ENCODE measurements at regions not wholly inside any gene's neighbourhood (a gene's known extent, or its start where the extent isn't known, plus 50 kb on each side); places are given as distances from the start of the nearest gene placed in this dataset.

GRCh38 chr4:100103671-100104070 is 86.6 kb downstream of the DDIT4L start:
- in situ Hi-C loops (cut with MboI), result no loop called here
- H3K79me2 ChIP-seq (ENCODE audit: control insufficient read depth, insufficient read depth, low read length), result no peaks in the 10 kb centered on the region
- no peak overlapping the region for H2AFZ ChIP-seq (ENCODE audit: low read depth, low read length)
- TF ChIP-seq ATF6 (CRISPR knock-in tag; IDR thresholded peaks at IDR 0.05), result no peak
- no peak for TF ChIP-seq POLR2H (tag; IDR thresholded peaks at IDR 0.05; ENCODE audit: low read depth)
- no peak for TF ChIP-seq BMI1 (IDR thresholded peaks at IDR 0.05; ENCODE audit: low read length)
- no peak for TF ChIP-seq EHMT2 (IDR thresholded peaks at IDR 0.05)
- TF ChIP-seq NFE2 (IDR thresholded peaks at IDR 0.05; ENCODE audit: low read depth), result no peak
- no peak for TF ChIP-seq TRIM28 (IDR thresholded peaks at IDR 0.05)
- no peak for TF ChIP-seq PATZ1 (CRISPR knock-in tag; IDR thresholded peaks at IDR 0.05; ENCODE audit: borderline replicate concordance)
- no peak for TF ChIP-seq SAP30 (IDR thresholded peaks at IDR 0.05; ENCODE audit: borderline replicate concordance, insufficient read depth, low read depth, low read length, poor library complexity, severe bottlenecking)
- no peak for TF ChIP-seq ZKSCAN1 (IDR thresholded peaks at IDR 0.05; ENCODE audit: low read depth, low read length)
- no peak for TF ChIP-seq ETV6 (IDR thresholded peaks at IDR 0.05; ENCODE audit: borderline replicate concordance in 1 of 2, low read depth in 2 of 2, low read length in 1 of 2)
- no peak for TF ChIP-seq ETV6 (CRISPR knock-in tag; IDR thresholded peaks at IDR 0.05; ENCODE audit: borderline replicate concordance)
- TF ChIP-seq FOXK1 (CRISPR knock-in tag; IDR thresholded peaks at IDR 0.05; ENCODE audit: borderline replicate concordance), result no peak
- no peak for TF ChIP-seq ZFPM2 (CRISPR knock-in tag; IDR thresholded peaks at IDR 0.05)
- TF ChIP-seq RBM34 (IDR thresholded peaks at IDR 0.05; ENCODE audit: borderline replicate concordance, insufficient read depth, low read length), result no peak
- no peak for TF ChIP-seq SMARCE1 (IDR thresholded peaks at IDR 0.05)
- TF ChIP-seq GTF2F1 (IDR thresholded peaks at IDR 0.05; ENCODE audit: low read depth, low read length), result no peak
- ATAC-seq (no peak), DNase-seq (ENCODE audit: extremely low read depth in 1 of 4, low spot score in 3 of 4) (no peak), FAIRE-seq (no peak)
- no peak overlapping the region for H3K4me2 ChIP-seq (ENCODE audit: insufficient read depth, low read length)
- H3K9ac ChIP-seq (ENCODE audit: insufficient read depth in 1 of 2, low read depth in 2 of 2, low read length in 2 of 2), result no peak overlapping the region
- no peaks in the 10 kb centered on the region for H3K9me3 ChIP-seq (replicated peaks; ENCODE audit: control insufficient read depth, insufficient read depth, low read depth, low read length)
- intact Hi-C loops (cut with micrococcal nuclease), result no loop called here
- H3K9me1 ChIP-seq (ENCODE audit: control insufficient read depth, insufficient read depth, low read length), result no peaks in the 10 kb centered on the region
- H3K4me1 ChIP-seq (replicated peaks in 1 of 2; ENCODE audit: control insufficient read depth in 2 of 2, insufficient read depth in 2 of 2, low read length in 2 of 2), result no peaks in the 10 kb centered on the region
- H3K27me3 ChIP-seq (ENCODE audit: control insufficient read depth in 2 of 2, insufficient read depth in 2 of 2, low read length in 2 of 2), result no peaks in the 10 kb centered on the region
- no peaks in the 10 kb centered on the region for H4K20me1 ChIP-seq (replicated peaks; ENCODE audit: control insufficient read depth, insufficient read depth, low read length)
- H3K4me3 ChIP-seq, result no peak overlapping the region
- POLR2A ChIA-PET, result no interaction called here
- WGBS (ENCODE audit: insufficient coverage, low coverage, missing lambda C conversion rate), result 0% methylated on average over 1 of the region's 1 CpG
- CTCF ChIA-PET (ENCODE audit: low intra/inter-chr PET ratio), result no interaction called here
- H3K36me3 ChIP-seq (ENCODE audit: control insufficient read depth, insufficient read depth, low read length), result no peaks in the 10 kb centered on the region
- no TSS peak for BruUV-seq (replicated peaks)
- no peak overlapping the region for H3K27ac ChIP-seq (ENCODE audit: extremely low read depth, low read depth, low read length)

All from K562 (cell line).